ENCODE measurements at regions not wholly inside any gene's neighbourhood (a gene's known extent, or its start where the extent isn't known, plus 50 kb on each side); places are given as distances from the start of the nearest gene placed in this dataset.

DNA sequence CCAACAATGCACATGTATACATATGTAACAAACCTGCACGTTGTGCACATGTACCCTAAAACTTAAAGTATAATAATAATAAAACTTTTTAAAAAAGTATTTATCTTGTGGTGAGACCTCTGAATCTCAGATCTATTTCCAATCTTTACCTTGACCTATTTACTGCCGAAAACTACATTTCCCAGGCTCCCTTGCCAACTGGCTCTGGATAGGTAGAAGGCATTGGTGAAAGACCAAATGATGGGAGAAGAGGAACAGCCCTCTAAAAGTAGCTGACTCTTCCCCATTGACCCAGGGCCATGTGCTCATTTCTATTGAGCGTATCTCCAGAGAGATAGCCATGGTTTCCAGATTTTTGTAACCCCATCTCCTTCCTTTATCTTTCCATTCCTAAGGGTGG lies 247.4 kb downstream of the GPAM start:
- no peak for DNase-seq

- no peak for DNase-seq
Observed at GRCh38 chr10:111944331-111944730, 239.2 kb downstream of the GPAM start.

DNA sequence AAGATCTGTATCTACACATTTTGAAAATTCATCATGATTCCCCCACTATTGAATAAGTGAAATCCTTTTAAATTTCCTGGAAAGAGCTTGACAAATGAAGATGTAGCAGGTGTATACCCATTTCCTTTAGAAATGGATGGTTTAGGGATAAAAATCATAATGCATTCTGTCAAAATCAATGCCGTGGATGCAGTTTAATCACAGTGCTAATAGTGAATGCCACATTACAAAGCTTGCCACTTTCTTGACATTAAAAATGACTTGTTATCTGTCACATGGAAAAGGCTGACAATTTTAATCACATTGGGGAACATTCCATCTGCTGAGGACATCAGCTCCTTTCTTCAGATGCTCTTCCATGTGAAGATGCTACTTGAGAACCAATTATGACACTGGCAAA lies 229.6 kb downstream of the GPAM start:
- no peak for DNase-seq

DNA sequence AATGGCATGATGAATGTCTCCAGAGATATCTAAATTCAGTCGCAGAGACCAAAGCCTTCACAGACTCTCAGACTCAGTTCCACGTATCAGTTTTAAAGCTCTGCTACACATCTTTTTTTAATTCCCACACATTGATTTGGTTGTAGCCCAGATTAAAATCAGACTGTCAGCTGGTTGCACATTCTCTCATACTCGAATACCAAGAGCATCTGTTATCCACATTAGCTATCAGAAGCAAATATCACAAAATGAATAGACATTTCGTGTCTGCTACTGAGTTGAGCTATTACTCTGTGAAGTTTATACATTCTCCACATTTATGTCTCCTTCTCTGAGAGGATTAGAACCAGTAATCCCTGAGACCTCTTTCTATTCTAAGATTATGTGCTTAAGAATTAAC lies 229.2 kb downstream of the GPAM start:
- DNase-seq: no peak

- no peak for DNase-seq
Observed at GRCh38 chr10:111956841-111957240, 226.7 kb downstream of the GPAM start.

DNA sequence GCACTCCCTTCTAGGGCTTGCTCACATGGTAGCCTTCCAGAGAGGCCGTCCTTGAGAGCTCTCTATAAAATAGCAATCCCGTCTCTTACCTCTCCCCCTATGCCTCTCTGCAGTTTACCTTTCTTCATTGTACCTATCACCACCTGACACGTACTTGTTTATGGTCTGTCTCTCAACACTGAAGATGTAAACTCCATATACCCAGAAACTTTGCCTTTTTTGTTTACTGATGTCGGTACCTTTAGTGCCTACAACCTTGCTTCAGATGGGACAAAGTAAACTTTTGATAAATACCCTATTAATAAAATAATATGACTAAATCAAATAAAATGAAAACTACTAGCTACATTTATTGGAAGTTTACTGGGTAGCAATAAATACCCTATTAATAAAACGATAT lies 220.6 kb downstream of the GPAM start:
- no peak for DNase-seq

GRCh38 chr10:111967116-111967515 lies 216.4 kb downstream of the GPAM start:
- DNase-seq: no peak

GRCh38 chr10:111967547-111967946 lies 216.0 kb downstream of the GPAM start:
- DNase-seq: no peak

GRCh38 chr10:111968647-111969046 lies 214.9 kb downstream of the GPAM start:
- no peak for DNase-seq

DNA sequence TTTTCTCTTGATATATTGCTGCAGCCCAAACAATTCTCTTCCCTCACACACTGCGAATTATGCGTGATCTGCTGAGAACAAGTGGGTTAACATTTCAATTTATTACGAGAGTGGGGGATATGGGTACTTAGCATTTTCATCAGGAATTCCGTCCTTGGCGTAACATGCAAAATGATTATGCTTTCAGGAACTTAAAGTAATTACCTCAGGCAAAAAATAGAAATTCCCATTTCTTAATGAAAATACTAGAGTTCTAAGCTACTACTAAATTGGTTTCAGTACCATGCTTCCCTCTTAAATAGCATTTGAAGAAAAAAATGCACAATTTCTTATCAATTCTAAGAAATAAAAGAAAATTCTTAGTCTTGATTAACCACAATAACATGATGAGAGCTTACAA lies 213.5 kb downstream of the GPAM start:
- DNase-seq: no peak

DNA sequence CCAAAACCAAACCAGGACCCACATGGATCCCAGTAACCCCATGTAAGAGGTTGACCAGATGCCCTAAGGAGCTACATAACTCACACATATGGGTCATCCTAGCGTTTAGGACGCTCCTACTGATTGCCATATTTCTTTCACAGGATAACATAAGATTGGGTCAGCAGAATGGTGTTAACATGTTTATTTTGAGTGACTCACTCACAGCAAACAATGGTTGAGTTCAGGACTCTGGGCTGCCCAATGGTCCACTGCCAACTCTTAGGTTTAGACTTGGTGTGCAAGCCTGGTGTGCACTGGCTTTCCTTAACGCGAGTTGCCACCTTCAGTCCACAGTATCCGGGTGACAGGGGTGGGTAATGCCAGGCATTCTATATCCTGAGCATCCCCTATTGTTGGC lies 211.5 kb downstream of the GPAM start:
- DNase-seq: no peak

DNA sequence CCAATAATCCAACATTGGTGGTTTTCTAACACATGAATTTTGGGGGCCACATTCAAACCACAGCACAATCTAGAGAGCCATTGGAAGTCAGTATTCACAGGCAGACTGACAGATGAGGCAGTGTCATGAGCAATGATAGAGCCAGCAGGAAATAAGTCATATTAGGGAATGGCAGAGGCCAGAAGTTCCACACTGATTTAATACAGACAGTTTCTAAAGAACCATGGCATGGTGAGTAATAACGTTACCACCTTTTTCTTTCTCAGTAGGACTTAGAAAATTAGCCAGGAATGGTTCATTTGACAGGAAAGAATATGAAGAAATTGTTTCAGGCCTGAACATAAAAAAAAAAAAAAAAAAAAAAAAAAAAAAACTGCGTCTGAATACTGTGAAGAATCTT lies 210.3 kb downstream of the GPAM start:
- no peak for DNase-seq

DNA sequence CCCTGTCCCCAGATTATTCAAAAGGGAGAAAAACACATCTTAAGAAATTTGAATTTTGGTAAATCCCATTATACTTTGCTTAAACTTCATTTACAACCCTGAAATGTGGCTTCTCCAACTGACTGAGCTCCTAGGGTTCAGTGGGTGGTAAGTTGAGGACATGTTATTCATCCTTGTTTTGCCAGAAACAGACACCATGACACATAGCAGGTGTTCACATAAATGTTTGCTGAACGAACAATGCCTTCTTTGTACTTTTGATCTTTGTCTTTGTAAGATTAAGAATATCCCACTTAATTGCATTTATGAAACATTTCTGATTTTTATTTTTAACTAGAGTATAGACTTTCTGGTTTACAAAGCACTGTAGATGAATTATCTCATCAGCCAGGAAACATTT lies 209.7 kb downstream of the GPAM start:
- DNase-seq: no peak

GRCh38 chr10:111974325-111974724 lies 209.2 kb downstream of the GPAM start:
- no peak for DNase-seq

DNA sequence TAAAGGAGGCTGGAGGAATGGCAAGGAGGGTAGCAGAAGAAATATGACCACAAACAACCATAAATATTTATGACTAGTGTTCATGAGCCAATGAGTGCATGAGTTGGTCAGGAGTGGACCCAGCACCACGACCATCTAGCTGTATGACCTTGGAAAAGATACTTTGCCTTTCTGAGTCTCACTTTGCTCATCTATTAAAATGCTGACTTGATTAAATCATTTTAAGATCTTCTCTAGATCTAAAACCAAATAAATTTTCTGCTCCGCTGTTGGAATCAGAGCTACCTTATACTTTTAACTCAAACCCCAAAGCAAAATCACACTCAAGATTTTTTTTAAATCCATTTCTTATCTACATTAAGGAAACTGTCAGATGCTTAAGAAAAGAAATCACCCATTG lies 207.0 kb downstream of the GPAM start:
- DNase-seq: no peak

- DNase-seq: no peak
Observed at GRCh38 chr10:111984057-111984456, 199.5 kb downstream of the GPAM start.

DNA sequence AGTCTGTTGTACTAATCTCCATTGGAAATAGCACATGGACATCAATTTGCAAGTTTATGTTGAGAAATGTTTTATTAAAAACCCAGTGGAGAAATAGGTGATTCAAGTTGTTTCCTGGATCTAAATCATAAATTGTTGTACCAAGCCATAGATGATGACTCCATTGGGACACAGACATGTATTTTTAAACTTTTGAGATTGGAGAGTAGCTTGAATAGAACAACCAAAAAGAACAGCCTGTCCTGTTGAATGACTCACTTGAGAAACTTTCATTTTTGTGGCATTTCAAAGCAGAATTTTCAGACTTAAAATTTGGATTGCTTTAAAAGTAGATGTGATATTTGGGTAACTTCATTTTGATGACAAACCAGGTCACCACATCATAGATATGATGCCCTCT lies 197.5 kb downstream of the GPAM start:
- DNase-seq: no peak

DNA sequence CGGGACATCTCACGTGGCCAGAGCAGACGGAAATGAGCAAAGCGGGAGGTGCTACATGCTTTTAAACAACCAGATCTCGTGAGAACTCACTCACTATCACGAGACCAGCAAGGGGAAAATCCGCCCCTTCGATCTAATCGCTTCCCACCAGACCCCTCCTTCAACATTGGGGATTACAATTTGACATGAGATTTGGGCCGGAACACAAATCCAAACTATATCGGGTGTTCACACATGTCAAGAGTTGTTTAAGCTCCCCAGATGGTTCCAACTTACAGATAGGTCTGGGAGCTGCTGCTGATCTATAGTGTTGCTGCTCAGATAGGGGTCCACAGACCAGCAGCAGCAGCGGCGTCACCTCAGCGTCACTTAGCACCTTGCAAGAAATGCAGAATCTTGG lies 194.9 kb downstream of the GPAM start:
- DNase-seq: no peak

DNA sequence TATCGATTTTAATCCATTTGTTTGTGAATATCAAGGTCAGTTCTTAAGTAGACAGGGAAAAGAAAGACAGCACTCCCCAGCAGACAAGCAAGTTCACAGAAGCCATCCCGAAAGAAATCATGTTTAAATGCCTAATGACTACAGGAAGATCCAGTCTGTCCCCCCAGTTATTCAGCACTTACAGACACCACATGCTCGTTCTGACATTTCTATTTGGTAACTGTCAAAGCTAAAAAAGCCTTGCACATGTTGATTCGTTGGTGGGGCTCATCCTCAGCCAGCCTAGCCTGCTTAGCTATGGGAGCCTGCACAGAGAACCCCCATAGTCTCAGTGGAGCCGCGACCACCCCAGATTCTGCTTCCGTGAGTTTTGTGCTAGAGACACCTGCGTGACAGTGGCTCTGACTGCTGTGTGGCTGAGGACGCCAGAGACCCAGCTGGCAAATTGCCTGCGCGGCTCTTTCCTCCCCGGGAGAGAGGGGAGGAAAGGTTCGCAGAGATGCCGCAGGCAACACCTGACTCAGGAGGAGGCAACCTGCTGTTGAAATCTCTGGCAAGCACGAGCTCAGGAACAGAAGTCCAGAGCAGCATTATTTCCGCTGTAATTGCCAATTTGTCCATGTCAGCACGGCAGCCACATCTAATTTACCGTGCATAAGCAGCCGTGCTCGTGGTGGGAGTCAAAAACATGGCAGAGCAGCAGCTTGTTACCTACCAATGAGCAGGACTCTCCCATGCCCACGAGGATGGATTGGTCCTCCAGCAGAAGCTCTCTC lies 194.2 kb downstream of the GPAM start:
- no peak for DNase-seq

DNA sequence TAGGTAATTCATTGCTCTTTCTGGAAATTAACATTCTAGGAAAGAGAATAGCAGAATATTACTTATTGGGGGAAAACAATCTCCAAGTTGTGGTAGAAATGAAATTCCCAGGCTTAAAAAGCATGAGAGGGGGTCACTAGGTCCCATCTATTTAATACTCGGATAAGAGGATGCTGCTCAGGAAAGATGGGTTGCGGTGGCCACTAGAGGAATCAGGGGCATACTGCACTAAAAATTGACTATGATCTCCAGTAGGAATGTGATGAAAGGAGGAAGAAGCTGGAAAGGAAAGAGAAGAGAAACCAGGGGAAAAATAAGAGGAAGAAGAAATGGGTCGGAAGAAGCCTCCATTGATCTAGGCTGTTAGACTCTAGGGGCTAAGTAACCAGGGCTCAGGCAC lies 192.8 kb downstream of the GPAM start:
- no peak for DNase-seq

DNA sequence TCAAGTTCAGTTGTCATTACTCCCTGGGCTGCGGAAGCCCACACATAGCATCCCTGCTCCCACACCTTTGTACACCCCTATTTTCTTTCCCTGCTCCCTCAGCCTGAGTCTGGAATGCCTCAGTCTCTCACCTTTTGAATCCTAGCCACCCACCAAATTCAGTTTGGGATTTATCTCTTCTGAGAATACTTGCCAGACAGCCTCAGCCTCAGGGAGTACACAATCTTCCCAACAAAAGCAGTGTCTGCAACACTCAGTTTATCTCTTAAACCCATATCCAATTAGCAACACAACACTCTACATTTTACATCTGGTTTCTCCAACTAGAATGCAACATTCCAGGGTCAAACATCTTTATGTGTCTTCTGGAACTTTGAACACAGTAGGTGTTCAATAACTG lies 190.2 kb downstream of the GPAM start:
- DNase-seq: no peak

DNA sequence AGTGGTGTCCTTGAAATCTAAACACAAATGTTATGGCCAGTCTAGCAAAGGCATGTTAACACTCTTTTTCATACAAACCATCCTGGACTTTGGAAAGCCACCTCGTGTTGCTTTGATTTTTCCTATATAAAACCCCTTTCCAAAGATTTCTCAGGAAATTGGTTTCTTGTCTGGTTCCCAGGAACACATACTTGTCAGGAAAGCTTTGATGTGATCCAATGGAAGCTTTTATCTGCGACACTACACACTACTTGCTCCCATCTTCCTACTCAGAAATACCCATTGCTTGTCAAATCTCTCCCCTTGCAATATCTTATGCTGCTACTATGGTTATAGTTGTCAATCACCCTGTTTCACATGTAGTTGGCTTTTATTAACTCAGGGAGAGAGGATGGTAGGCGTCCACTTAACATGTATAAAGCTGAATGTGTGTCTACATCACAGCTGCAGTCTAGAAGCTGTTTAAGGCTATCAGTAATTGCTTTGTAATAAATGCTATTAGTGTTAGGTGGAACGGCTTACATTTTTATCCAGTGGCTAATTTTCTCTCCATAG lies 189.6 kb downstream of the GPAM start:
- DNase-seq: no peak

- DNase-seq: no peak
Observed at GRCh38 chr10:111996103-111996502, 187.5 kb downstream of the GPAM start.

GRCh38 chr10:111998728-111999127 lies 184.8 kb downstream of the GPAM start:
- no peak for DNase-seq

Measured in stimulated activated CD4-positive, alpha-beta T cell treated with anti-CD3 and anti-CD28 coated beads, Interleukin-2, amount 100 ng/mL, for 24 hours (primary cell).